ENCODE measurements at regions not wholly inside any gene's neighbourhood (a gene's known extent, or its start where the extent isn't known, plus 50 kb on each side); places are given as distances from the start of the nearest gene placed in this dataset.
A peak's percentile ranks its signal among the peaks of the same experiment; 100 is the strongest.
"Not testable (repeated sequence)": the region's sequence is repeated elsewhere in the genome, so short reads cannot be mapped to it uniquely, and the experiment has no call there.

DNA sequence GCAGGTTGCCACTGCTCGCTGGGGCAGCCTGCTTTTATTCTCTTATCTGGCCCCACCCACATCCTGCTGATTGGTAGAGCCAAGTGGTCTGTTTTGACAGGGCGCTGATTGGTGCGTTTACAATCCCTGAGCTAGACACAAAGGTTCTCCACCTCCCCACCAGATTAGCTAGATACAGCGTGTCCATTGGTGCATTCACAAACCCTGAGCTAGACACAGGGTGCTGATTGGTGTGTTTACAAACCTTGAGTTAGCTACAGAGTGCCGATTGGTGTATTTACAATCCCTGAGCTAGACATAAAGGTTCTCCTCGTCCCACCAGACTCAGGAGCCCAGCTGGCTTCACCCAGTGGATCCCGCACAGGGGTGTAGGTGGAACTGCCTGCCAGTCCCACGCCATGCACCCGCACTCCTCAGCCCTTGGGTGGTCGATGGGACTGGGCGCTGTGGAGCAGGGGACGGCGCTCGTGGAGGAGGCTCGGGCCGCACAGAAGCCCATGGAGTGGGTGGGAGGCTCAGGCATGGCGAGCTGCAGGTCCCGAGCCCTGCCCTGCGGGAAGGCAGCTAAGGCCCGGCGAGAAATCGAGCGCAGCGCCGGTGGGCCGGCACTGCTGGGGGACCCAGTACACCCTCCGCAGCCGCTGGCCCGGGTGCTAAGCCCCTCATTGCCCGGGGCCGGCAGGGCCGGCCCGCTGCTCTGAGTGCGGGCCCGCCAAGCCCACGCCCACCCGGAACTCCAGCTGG, 1526.2 kb downstream of the SI start:
- not testable (repeated sequence) for DNase-seq (ENCODE audit: low read depth in 2 of 2)

DNA sequence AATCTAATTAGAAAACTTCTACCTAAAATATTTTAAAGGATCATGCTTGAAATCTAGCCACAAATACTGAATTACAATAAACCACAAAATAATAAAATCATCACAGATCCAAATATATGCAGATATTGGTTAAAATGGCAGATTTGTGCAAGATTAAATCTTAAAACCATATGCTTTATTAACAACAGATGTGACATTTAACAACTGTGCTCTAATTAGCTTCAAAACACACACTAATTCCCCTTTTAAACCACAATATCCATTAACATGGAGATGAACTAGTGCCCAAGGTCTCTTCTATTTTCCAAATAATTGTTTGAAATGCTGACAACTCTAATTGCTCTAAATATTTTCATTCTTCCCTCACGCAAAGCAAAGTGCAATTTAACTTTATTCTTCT, 1530.3 kb downstream of the SI start:
- no peak for DNase-seq (ENCODE audit: low read depth in 2 of 2)

DNA sequence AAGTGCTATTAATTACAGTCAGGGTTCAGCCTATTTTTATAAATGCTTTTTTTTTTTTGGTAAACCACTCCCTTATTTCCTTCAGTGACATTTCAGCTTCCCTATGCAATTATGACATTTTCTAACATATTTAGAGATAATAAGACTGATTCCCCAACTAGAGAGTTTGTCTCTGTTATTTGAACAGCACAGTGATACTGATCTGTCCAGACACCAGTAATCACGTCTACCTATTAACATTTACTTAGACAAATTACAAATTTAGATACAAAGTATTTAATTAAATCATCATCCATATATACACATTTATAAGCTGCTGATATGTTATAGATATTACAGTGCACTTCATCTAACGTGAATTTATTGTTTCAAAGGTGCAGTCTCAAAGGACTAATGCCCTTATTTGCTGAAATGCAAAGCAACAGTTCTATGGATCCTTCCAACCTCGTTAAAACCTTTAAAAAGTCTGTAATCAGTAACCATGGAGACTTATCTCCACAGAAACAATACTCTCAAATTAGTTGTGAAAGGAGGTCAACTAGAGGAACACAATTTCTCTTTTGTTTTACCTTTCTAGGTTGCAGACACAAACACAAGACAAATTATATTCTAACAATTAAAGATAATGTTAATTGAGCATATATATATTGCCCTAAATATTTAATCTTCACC, 1531.1 kb downstream of the SI start:
- no peak for DNase-seq (ENCODE audit: low read depth in 2 of 2)

DNA sequence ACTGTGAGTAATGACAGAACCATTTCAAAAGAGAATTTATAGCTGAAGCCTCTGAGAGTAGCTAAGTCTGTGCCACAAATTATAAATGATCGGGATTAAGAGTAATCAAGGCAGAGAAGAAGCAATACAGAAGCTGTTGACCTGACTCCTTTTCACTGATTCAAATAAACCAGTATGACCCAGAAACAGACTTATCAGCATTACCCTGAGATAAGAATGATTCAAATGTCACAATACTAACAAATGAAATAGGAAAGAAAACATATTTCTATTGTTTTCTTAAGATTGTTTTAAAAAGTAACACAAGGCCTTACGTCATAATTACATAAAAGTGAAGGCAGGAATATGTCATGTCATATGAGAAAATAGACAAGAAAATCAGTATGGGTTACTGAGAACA, 1534.6 kb downstream of the SI start:
- DNase-seq (ENCODE audit: low read depth in 2 of 2): no peak

DNA sequence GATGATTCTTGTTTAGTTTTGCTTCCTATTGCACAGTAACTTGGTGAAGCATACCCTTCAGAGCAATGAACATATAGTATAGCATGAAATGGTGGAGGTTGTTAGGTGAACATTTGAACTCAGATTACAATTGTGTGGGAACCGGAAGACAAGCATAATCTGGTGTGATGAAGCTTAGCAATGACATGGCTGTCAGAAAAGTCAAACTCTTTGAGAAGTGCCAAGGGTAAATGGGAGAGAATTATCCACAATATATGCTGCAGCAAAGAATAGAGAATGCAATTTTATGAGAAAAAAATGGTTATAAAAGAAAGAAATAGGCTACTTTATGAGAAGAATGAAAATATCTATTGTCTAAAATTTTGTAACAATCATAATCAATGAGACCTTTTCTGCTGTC, 1536.7 kb downstream of the SI start:
- no peak for DNase-seq (ENCODE audit: low read depth in 2 of 2)

DNA sequence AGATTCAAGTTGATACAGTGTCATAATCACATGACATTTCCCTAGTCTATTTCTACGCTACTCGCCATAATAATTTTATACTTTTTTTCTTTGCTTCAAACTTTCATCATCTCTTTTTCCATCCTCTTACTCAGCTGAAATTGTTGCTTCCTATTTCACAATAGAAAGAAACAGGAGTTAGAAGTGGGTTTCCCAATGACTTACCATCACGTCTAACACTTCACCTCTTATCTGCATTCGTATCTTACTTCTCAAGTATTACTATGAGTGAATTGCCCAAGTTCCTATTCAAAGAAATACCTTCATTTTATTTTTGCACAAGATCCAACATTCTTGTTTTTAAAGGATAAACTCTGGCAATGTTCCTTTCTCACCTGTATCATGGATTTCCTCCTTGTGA, 1539.9 kb downstream of the SI start:
- DNase-seq (ENCODE audit: low read depth in 2 of 2): no peak

DNA sequence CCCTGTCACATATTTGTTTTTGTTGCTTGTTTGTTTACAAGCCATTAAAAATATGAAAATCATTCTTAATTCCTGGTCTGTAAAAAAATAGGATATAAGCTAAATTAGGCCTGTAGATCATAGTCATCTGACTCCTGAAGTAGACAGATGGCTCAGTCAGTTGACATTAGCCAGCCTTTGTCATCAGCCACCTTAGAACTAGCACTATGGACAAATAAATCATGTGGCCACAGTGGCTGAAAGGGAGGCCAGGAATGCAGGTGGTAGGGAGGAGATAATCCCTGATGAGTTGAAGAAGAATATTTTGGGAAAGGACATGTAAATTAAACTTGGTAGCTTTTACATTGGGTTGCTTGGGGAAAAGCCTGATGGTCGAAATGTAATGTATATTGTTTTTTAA, 1544.9 kb downstream of the SI start:
- DNase-seq (ENCODE audit: low read depth in 2 of 2): no peak

DNA sequence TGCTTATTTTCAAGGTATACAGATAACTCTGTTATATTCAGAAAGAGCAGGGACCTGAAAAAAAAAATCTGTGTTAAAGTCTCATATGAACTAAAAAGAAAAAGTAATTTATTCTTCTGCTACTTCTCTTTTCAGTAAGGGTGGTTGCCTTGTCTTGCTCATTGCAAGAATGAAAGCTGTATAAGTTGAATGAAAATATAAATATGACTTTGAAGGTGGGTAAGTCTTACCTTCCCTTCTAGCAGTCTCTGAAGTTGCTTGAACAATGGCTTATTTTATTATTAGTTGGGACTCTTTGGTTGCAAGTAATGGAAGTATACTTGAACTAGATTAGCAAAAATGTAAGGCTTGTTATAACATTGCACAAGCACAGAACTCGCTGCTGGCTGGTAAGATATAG, 1554.9 kb downstream of the SI start:
- no peak for DNase-seq (ENCODE audit: low read depth in 2 of 2)

DNA sequence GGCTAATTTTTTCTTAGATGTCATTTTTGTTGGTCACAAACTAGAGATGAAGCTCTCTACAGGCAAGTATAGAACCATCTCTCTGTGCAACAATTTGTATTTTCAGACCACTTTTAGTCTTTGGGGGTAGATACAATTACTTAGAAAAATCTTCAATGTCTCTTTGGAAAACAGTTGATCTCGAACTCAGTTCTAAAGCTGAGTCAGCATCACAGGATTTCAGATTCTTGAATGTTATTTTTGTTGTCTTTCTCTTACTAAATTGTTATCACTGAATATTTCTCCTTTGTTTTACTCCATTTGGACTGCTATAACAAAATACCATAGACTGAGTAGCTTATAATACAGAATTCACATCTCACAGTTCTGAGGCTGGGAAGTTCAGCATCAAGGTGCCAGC, 1557.0 kb downstream of the SI start:
- DNase-seq (ENCODE audit: low read depth in 2 of 2): no peak

DNA sequence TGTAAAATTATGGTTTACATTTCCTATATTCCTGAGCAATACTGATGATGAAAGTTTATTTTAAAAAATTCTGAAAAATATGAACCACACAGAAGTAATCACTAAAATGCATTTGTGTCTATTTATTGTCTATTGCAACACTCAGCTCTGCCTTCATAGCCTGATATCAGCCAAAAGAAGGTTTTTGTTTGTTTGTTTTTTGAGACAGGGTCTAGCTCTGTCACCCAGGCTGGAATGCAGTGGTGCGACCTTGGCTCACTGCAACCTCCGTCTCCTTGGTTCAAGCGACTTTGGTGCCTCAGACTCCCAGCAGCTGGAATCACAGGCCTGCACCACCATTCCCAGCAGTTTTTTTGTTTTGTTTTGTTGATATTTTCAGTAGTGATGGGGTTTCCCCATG, 1560.2 kb downstream of the SI start:
- no peak for DNase-seq (ENCODE audit: low read depth in 2 of 2)

DNA sequence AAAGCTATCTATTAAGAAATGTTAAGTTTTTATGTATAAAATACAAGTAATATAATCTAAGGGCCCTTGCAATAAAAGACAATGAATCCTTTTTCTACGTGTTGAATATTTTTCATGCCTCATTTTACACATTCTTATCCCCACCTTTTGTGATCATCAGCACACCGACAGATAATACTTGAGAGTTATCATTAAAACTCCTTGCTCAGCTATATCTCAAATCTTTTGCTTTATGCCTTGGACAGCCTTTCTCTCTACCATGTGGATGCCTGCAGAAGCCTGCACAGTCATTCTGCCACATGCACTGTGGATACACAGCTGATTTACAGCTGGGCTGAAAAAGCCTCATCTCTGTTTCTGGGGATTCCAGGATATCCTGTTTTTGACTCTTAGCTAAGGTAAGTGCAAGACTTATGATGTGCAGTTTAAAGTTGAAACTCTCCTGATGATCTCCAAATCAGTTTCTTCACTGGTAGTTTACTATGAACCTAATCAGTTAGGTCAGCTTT, 1565.1 kb downstream of the SI start:
- no peak for DNase-seq (ENCODE audit: low read depth in 2 of 2)

DNA sequence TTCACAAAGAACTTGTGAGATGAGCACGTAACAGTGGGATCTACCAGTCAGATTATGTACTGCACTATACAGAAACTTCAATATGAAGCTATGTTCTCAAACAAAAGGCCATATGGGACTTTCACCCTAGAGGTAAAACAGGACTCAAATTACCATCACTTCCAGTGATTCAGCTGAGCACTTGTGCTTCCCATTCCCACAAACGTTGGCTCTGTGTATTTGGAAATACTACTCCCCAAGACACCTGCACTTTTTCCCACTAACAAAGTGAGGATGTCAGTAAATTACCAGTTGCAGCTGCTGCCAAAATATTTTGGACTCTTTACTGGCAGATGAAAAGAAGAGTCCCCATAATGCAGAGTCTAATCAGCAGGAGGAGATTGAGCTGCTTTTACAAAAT, 1570.1 kb downstream of the SI start:
- DNase-seq (ENCODE audit: low read depth in 2 of 2): no peak

DNA sequence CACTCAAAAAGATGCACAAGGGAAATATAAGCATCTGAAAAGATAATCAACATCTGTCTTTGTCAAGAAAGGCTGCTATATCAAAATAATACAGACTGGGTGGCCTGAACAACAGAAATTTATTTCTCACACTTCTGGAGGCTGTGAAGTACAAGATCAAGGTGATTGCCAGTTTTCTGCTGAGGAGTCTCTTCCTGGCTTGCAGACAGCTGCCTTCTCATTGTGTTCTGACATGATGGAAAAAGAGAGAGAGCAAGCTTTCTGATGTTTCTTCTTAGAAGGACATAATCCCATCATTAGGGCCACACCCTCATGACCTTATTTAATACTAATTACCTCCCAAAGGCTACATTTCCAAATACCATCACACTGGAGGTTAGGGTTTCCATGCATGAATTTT, 1573.3 kb downstream of the SI start:
- no peak for DNase-seq (ENCODE audit: low read depth in 2 of 2)

DNA sequence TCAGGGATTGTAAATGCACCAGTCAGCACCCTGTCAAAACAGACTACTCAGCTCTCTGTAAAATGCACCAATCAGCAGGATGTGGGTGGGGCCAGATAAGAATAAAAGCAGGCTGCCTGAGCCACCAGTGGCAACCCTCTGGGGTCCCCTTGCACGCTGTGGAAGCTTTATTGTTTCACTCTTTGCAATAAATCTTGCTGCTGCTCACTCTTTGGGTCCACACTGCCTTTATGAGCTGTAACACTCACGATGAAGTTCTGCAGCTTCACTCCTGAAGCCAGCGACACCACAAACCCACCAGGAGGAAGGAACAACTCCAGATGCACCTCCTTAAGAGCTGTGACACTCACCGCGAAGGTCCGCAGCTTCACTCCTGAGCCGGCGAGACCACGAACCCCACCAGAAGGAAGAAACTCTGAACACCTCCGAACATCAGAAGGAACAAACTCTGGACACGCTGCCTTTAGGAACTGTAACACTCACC, 1578.5 kb downstream of the SI start:
- DNase-seq (ENCODE audit: low read depth in 2 of 2): not testable (repeated sequence)

DNA sequence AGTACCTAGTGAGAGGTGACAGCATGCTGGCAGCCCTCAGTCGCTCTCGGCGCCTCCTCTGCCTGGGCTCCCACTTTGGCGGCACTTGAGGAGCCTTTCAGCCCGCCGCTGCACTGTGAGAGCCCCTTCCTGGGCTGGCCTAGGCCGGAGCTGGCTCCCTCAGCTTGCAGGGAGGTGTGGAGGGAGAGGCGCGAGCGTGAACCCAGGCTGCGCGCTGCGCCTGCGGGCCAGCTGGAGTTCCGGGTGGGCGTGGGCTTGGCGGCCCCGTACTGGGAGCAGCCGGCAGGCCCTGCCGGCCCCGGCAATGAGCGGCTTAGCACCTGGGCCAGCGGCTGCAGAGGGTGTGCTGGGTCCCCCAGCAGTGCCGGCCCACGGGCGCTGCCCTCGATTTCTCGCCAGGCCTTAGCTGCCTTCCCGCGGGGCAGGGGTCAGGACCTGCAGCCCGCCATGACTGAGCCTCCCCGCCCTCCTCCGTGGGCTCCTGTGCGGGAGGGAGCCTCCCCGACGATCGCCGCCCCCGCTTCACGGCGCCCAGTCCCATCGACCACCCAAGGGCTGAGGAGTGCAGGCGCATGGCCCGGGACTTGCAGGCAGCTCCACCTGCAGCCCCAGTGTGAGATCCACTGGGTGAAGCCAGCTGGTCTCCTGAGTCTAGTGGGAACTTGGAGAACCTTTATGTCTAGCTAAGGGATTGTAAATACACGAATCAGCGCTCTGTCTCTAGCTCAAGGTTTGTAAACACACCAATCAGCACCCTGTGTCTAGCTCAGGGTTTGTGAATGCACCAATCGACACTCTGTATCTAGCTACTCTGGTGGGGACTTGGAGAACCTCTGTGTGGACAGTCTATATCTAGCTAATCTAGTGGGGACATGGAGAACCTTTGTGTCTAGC, 1579.2 kb downstream of the SI start:
- DNase-seq (ENCODE audit: low read depth in 2 of 2): not testable (repeated sequence)

DNA sequence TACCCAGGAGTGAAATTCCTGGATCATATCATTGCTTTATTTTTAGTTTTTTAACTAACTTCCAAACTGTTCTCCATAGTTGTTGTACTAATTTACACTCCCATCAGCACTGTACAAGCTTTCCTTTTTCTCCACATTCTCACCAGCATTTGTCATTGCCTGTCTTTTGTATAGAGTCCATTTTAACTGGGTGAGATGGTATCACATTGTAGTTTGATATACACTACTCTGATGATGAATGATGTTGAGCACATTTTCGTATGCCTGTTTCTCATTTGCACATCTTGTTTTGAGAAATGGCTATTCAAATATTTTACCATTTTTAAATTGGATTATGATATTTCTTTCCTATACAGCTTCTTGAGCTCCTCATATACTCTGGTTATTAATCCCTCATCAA, 1586.6 kb downstream of the SI start:
- DNase-seq (ENCODE audit: low read depth in 2 of 2): no peak

DNA sequence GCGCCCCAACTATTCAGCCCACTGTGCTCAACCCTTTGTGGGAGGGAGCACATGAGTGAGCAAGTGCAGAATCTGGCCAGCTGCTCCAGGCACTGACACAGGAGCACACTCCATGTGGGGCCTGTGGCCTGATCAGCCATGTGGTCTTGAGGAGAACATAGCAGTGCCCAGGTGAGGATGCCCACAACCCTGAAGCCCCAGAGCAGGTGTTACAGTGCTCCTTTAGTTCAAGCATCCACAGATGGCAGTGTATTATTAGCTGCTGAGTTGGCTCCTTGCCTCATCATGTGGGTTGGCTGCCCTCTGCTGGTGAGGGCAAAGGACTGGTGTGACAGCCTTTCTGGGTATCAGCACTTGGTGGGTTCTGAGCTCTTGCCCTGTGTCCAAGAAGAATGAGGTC, 1588.2 kb downstream of the SI start:
- peak in 1 of 2 donors; percentile 1 for DNase-seq (ENCODE audit: low read depth in 2 of 2)

DNA sequence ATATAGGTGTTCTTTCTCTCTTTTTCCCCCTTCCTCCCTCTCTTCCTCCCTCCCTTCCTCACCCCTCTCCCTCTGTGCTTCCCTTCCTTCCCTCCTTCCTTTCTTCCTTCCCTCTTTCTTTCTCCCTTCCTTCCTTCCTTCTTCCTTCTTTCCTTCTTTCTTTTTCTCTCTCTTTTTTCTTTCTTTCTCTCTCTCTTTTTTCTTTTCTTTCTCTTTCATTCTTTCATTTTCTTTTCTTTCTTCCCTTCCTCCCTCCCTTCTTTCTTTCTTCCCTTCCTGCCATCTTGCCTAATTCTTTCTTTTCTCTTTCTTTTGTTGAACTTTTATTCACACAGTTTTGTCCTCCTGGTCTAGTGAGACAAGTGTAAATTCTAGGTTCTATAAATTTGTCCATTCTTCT, 1595.6 kb downstream of the SI start:
- no peak for DNase-seq (ENCODE audit: low read depth in 2 of 2)

DNA sequence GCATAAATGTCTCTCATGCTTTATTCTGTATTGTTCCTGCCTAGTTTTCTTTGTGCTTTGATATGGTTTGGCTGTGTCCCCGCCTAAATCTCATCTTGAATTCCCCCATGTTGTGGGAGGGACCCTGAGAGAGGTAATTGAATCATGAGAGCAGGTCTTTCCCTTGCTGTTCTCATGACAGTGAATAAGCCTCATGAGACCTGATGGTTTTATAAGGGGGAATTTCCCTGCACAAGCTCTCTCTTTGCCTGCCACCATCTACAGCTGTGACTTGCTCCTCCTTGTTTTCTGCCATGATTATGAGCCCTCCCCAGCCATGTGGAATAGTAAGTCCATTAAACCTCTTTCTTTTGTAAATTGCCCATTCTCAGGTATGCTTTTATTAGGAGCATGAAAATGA, 1596.6 kb downstream of the SI start:
- DNase-seq (ENCODE audit: low read depth in 2 of 2): no peak

DNA sequence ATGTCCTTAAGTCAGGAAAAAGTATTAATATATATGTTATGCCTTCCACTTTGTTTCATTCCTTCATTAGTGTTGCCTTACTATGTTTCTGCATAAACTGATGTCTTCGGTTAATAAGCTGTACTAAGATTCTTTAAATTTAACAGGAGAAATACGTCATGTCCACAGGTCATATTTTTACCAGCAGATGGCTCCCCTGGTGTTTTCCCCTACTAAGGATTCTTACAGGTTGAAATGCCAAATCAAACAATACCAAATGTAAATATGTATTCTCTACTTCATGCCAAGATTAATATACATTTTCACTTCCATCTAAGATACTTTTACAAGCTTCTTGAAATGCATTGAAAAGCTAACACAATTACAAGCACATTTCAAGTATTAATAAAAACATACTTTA, 1602.1 kb downstream of the SI start:
- no peak for DNase-seq (ENCODE audit: low read depth in 2 of 2)

DNA sequence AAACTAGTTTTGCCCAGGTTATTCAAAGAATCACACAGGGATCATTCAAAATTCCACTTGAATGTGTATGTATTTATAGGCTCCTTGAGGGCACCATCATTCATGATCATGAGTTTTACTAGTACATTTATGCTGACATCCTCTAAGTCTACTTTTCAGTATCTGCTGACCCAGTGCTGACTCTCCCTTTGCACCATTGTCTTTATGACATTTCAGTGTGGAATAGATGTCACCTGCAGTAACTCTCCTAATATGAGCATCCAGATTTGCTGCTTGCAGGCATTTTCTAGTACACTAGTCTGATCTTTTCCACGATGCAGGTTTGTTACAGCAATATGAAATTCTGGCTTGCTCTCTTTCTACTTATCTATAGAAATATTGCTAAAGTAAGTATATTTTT, 1603.5 kb downstream of the SI start:
- DNase-seq (ENCODE audit: low read depth in 2 of 2): no peak

Measured in stimulated activated CD4-positive, alpha-beta T cell treated with anti-CD3 and anti-CD28 coated beads, Interleukin-1b, Interleukin-23, amount 100 ng/mL, for 4 hours (primary cell).